A673 (cell line): ENCODE measurements at regions not wholly inside any gene's neighbourhood (a gene's known extent, or its start where the extent isn't known, plus 50 kb on each side); places are given as distances from the start of the nearest gene placed in this dataset.

Experiments used
- BruUV-seq: library from RNA; stranded (reverse); fragments of 400-500 nt; replicated peaks from 2 replicates; lab custom pipeline; 2021; lab: Mats Ljungman, UMichigan
- CTCF ChIA-PET: fragments of 300-600 bp; sonication (Branson Sonifier 250); formaldehyde crosslinking; loops from one replicate; lab custom pipeline; 2022; ENCODE audit warnings: antibody characterized with exemption; lab: Charles Lee
- POLR2A ChIA-PET: fragments of 300-600 bp; sonication (Branson Sonifier 250); formaldehyde crosslinking; loops from one replicate; lab custom pipeline; 2022; ENCODE audit warnings: antibody characterized with exemption; ENCODE audit not compliant: low non-redundant PET; lab: Charles Lee
- DNase-seq: peaks from one replicate; pipeline ENCODE4 v3.0.0-alpha.2; 2015; ENCODE audit warnings: low spot score
- H3K27ac ChIP-seq: fragments of 200-600 bp; sonication (generic); 2 replicates; pipeline ENCODE4 v1.5.1; 2016; ENCODE audit warnings: mixed run types, low read depth, mild to moderate bottlenecking, mixed read lengths, antibody characterized with exemption, low read length; ENCODE audit not compliant: poor library complexity, severe bottlenecking
- H3K27me3 ChIP-seq: fragments of 200-600 bp; sonication (generic); replicated peaks from 2 replicates; pipeline ENCODE4 v1.6.1; 2017; ENCODE audit warnings: mixed run types, low read depth, mild to moderate bottlenecking, mixed read lengths, antibody characterized with exemption, low read length; ENCODE audit not compliant: insufficient read depth, poor library complexity
- H3K36me3 ChIP-seq: fragments of 200-600 bp; sonication (generic); 2 replicates; pipeline ENCODE4 v1.6.1; 2016; ENCODE audit warnings: mixed run types, mild to moderate bottlenecking, mixed read lengths, antibody characterized with exemption, low read length; ENCODE audit not compliant: insufficient read depth, poor library complexity, severe bottlenecking
- H3K4me1 ChIP-seq: fragments of 200-600 bp; sonication (generic); 2 replicates; pipeline ENCODE4 v1.6.1; 2017; ENCODE audit warnings: mixed run types, mild to moderate bottlenecking, mixed read lengths, antibody characterized with exemption, low read length; ENCODE audit not compliant: insufficient read depth, poor library complexity, severe bottlenecking
- H3K4me3 ChIP-seq: fragments of 200-600 bp; sonication (generic); 2 replicates; pipeline ENCODE4 v1.5.1; 2016; ENCODE audit warnings: low read depth, mixed run types, mild to moderate bottlenecking, mixed read lengths, low read length; ENCODE audit not compliant: poor library complexity, severe bottlenecking
- H3K9me3 ChIP-seq: fragments of 200-600 bp; sonication (generic); 2 replicates; pipeline ENCODE4 v1.6.1; 2016; ENCODE audit warnings: mixed run types, low read depth, mild to moderate bottlenecking, mixed read lengths, antibody characterized with exemption, low read length; ENCODE audit not compliant: poor library complexity, severe bottlenecking
- EZH2 ChIP-seq: fragments of 200-600 bp; sonication (generic); IDR thresholded peaks from 2 replicates; pipeline ENCODE4 v1.6.1; 2017; ENCODE audit warnings: borderline replicate concordance, low read depth, mild to moderate bottlenecking, mixed read lengths, antibody characterized with exemption, low read length; ENCODE audit not compliant: poor library complexity, severe bottlenecking
- intact Hi-C: fragments of 100-400 bp; cut with micrococcal nuclease; formaldehyde crosslinking; loops from one replicate; pipeline ENCODE4 v1.10.0; 2022; ENCODE audit not compliant: unreplicated experiment
- TF ChIP-seq, protein P1 (sequence below): fragments of 300-800, 200-600 bp; sonication (generic); conservative IDR thresholded peaks from 2 replicates; pipeline ENCODE4 v1.5.1; 2017; ENCODE audit warnings: low read depth, mild to moderate bottlenecking, antibody characterized with exemption, low read length, moderate library complexity, mixed read lengths

DNA sequence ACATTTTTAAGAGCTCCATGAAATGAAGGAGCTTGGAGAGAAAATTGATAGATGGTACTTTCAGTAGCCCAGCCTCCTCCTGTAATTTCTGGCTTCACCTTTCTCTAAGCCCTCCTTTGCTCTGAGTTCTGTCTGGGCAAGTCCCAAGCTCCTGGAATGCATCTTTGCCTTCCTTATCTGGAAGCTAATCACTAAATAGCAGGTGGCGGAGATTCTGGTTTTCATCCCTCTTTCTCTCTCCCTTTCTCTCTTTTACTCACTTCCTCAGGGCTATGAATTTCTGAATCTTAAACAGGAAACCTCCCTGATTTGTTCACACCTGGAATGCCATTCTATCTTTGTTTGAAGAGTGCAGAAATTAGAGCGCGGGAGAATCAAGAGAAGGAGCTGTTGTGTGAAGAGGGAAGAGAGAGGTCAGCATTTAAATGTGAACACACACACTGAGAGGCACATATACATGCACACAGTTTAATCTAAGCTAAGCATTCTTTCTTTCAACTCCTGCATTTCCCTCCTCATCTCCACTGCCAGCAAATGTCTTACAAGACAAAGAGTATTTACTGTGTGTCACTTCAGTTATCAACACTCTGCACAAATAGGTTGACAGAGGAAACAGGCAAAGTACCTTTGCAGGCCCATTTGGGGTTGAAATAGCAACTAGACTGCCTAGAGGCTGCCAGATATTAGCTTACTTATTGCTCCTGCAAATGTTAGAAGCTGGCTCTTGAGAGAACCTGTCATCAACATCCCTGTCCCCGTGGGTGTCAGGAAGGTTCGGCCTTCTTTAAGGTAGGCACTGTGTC, 199.4 kb upstream of the CAMK1G start:
- Histone ChIP-seq H3K4me3 (no peak overlapping the region), H3K27ac (no peak overlapping the region), H3K36me3 (no peaks in the 10 kb centered on the region), H3K9me3 (no peaks in the 10 kb centered on the region), H3K27me3 (no peaks in the 10 kb centered on the region), H3K4me1 (no peaks in the 10 kb centered on the region)
- POLR2A ChIA-PET = no interaction called here
- CTCF ChIA-PET = no interaction called here
- no peak for DNase-seq
- no peak for TF ChIP-seq EZH2
- TF ChIP-seq, protein P1, sequence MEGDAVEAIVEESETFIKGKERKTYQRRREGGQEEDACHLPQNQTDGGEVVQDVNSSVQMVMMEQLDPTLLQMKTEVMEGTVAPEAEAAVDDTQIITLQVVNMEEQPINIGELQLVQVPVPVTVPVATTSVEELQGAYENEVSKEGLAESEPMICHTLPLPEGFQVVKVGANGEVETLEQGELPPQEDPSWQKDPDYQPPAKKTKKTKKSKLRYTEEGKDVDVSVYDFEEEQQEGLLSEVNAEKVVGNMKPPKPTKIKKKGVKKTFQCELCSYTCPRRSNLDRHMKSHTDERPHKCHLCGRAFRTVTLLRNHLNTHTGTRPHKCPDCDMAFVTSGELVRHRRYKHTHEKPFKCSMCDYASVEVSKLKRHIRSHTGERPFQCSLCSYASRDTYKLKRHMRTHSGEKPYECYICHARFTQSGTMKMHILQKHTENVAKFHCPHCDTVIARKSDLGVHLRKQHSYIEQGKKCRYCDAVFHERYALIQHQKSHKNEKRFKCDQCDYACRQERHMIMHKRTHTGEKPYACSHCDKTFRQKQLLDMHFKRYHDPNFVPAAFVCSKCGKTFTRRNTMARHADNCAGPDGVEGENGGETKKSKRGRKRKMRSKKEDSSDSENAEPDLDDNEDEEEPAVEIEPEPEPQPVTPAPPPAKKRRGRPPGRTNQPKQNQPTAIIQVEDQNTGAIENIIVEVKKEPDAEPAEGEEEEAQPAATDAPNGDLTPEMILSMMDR = no peak
- no TSS peak for BruUV-seq
- intact Hi-C loops = no loop called here

DNA sequence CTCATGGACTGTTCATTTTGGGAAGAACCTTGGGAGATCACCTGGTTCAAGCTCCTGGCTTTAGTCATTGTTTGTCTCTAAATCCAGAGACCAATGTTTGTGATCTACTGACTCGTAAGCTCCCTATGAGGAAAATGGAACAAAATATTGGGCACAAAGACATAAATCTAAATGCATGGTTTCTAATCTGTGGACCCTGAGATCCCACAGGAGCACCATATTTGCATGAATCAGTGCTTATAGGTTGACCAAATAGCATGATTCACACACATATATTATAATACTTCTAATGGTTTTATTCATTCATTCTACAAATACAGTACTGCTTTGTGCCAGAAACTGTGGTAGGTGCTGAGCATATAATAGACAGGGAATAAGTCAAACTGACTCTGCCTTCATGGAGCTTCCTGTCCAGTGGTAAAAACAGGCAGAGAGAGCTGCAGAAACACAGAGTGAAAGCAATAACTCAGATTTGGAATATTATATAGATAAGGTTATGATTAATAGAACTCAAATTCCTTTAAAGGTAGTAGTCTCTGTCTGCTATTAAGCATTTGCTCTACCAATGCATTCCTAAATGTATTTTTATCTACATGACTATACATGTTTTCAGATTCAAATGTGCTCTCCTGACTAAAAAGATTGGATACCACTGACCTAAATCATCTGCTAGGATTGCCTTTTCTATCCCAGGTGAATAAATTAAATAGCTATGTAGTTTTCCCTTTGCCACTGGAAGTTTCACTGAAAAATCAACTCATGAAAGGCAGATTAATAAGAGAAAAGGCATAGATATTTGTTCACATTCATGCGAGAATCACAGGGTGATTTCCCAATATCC, 198.6 kb upstream of the CAMK1G start:
- BruUV-seq = no TSS peak
- Histone ChIP-seq H3K27me3 (no peaks in the 10 kb centered on the region), H3K4me3 (no peak overlapping the region), H3K9me3 (no peaks in the 10 kb centered on the region), H3K36me3 (no peaks in the 10 kb centered on the region), H3K27ac (no peak overlapping the region), H3K4me1 (no peaks in the 10 kb centered on the region)
- ChIA-PET CTCF (no interaction called here), POLR2A (no interaction called here)
- TF ChIP-seq EZH2 = no peak
- TF ChIP-seq, protein P1 = no peak
- intact Hi-C loops = no loop called here
- no peak for DNase-seq

DNA sequence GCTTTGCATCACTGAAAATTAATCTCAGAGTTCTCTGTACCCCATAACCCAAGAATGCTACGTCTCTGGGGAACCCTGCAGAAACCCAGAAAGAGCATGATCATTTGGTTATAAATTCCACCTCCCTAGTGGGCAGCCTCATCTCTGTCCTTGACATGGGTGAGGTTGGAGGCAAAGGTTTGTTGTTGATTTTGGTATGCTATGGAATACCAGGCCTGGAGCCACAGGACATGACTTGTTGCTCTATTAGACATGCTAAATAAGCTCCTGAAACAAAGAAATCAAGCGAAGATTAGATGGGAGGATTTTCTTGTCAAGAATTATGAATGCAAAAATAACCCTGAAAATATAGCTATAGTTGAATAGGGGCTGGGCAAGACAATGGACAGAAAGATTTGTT, 197.4 kb upstream of the CAMK1G start:
- ChIA-PET CTCF (no interaction called here), POLR2A (no interaction called here)
- Histone ChIP-seq H3K27ac (no peak overlapping the region), H3K9me3 (no peaks in the 10 kb centered on the region), H3K4me1 (no peaks in the 10 kb centered on the region), H3K36me3 (no peaks in the 10 kb centered on the region), H3K27me3 (no peaks in the 10 kb centered on the region), H3K4me3 (no peak overlapping the region)
- TF ChIP-seq EZH2 = no peak
- TF ChIP-seq, protein P1 = no peak
- BruUV-seq = no TSS peak
- intact Hi-C loops = no loop called here
- DNase-seq = no peak
